ENCODE measurements at regions not wholly inside any gene's neighbourhood (a gene's known extent, or its start where the extent isn't known, plus 50 kb on each side); places are given as distances from the start of the nearest gene placed in this dataset.

DNA sequence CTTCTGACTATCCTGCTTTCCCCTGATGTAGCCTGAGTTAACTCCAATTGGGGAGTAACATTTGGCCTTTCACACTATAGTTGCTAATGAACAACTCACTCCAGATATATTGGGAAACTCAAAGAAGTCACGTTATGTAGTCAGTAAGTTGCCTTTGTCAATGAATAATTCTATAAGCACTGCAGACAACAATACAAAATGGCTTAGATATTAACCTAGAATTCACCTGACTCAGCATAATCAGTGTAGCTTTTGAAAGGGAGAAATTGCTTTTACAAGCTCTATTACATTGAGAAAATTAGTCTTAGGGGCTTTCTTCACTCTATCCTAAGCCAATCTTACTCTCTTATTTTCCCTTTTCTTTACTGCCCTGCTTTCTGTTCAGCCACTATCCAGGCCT lies 303.5 kb upstream of the NR5A2 start:
- TF ChIP-seq, protein P1, sequence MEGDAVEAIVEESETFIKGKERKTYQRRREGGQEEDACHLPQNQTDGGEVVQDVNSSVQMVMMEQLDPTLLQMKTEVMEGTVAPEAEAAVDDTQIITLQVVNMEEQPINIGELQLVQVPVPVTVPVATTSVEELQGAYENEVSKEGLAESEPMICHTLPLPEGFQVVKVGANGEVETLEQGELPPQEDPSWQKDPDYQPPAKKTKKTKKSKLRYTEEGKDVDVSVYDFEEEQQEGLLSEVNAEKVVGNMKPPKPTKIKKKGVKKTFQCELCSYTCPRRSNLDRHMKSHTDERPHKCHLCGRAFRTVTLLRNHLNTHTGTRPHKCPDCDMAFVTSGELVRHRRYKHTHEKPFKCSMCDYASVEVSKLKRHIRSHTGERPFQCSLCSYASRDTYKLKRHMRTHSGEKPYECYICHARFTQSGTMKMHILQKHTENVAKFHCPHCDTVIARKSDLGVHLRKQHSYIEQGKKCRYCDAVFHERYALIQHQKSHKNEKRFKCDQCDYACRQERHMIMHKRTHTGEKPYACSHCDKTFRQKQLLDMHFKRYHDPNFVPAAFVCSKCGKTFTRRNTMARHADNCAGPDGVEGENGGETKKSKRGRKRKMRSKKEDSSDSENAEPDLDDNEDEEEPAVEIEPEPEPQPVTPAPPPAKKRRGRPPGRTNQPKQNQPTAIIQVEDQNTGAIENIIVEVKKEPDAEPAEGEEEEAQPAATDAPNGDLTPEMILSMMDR (conservative IDR thresholded peaks at IDR 0.05) = no peak
- Histone ChIP-seq H3K36me3 (ENCODE audit: control insufficient read depth, insufficient read depth, low read length) (no peaks in the 10 kb centered on the region), H3K27me3 (ENCODE audit: control insufficient read depth, insufficient read depth, low read length, poor library complexity, severe bottlenecking) (no peaks in the 10 kb centered on the region), H3K9ac (ENCODE audit: extremely low read depth, low read length, poor library complexity, severe bottlenecking) (no peak overlapping the region), H3K27ac (ENCODE audit: low read depth, low read length) (no peak overlapping the region), H3K9me3 (ENCODE audit: control insufficient read depth, low read length) (no peaks in the 10 kb centered on the region), H3K4me3 (ENCODE audit: low read length) (no peak overlapping the region), H3K4me1 (ENCODE audit: control insufficient read depth, insufficient read depth, low read length) (peaks cover 14% of the 10 kb centered on the region)
- Mint-ChIP-seq H3K4me3 (no peak overlapping the region), H3K4me1 (peaks cover 32% of the 10 kb centered on the region), H3K9me3 (no peaks in the 10 kb centered on the region), H3K36me3 (ENCODE audit: low read depth) (no peaks in the 10 kb centered on the region), H3K27me3 (ENCODE audit: insufficient read depth) (no peaks in the 10 kb centered on the region), H3K27ac (no peak overlapping the region)
- DNase-seq = no peak
- WGBS, 2 experiments (ENCODE audit: insufficient coverage in 1 of 2, insufficient read length in 1 of 2) = 90 to 100% methylated on average over 1 of the region's 1 CpG

DNA sequence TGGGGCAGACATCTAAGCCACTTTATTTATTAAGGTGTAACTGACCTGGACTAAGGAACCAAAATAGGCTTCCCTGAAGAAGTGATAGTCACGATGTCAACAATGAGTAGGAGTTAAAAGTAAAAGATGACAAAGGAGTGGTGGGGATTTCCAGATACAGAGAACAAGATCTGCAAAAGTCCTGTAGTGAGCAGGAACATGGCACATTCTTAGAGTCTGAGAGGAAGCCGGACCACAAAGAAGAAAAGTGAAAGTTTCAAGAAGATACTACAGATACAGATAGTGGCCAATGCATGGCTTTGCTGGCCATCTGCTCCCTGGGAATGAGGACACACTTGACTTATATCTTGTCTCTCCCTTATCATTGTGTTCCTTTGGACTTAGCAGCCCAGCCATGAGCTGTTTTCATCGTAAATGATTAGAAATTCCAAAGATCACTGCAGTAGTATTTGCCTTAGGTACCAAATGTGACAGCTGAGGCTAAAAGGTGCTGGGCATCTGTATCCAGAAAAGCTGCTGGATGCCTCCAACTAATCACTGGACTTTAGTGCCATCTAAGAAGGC lies 302.4 kb upstream of the NR5A2 start:
- Mint-ChIP-seq H3K36me3 (ENCODE audit: low read depth) (no peaks in the 10 kb centered on the region), H3K27me3 (ENCODE audit: insufficient read depth) (no peaks in the 10 kb centered on the region), H3K9me3 (no peaks in the 10 kb centered on the region), H3K4me3 (no peak overlapping the region), H3K27ac (no peak overlapping the region), H3K4me1 (peaks cover 31% of the 10 kb centered on the region)
- H3K27me3 ChIP-seq (ENCODE audit: control insufficient read depth, insufficient read depth, low read length, poor library complexity, severe bottlenecking) = no peaks in the 10 kb centered on the region
- WGBS, 2 experiments (ENCODE audit: insufficient coverage in 1 of 2, insufficient read length in 1 of 2) = 62 to 87% methylated on average over 3 of the region's 3 CpGs
- no peak overlapping the region for H3K4me3 ChIP-seq (ENCODE audit: low read length)
- TF ChIP-seq, protein P1 (conservative IDR thresholded peaks at IDR 0.05) = no peak
- H3K27ac ChIP-seq (ENCODE audit: low read depth, low read length) = no peak overlapping the region
- no peak overlapping the region for H3K9ac ChIP-seq (ENCODE audit: extremely low read depth, low read length, poor library complexity, severe bottlenecking)
- no peaks in the 10 kb centered on the region for H3K9me3 ChIP-seq (ENCODE audit: control insufficient read depth, low read length)
- no peak for DNase-seq
- H3K4me1 ChIP-seq (ENCODE audit: control insufficient read depth, insufficient read depth, low read length) = peaks cover 12% of the 10 kb centered on the region
- no peaks in the 10 kb centered on the region for H3K36me3 ChIP-seq (ENCODE audit: control insufficient read depth, insufficient read depth, low read length)

DNA sequence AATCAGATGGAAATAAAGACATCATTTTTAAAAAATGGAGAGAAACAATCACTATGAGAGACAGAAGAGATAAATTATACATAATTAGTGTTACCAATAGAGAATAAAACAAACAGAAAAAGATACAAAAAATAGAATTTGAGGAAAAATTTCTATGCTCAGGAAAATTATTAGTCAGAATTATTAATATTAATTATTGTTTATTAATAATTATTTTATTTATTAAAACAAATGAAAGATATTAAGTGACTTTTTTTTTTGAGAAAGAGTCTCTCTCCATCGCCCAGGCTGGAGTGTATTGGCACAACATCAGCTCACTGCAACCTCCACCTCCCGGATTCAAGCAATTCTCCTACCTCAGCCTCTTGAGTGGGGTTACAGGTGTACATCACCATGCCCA lies 299.8 kb upstream of the NR5A2 start:
- Histone ChIP-seq H3K4me3 (ENCODE audit: low read length) (no peak overlapping the region), H3K9ac (ENCODE audit: extremely low read depth, low read length, poor library complexity, severe bottlenecking) (no peak overlapping the region), H3K27me3 (ENCODE audit: control insufficient read depth, insufficient read depth, low read length, poor library complexity, severe bottlenecking) (no peaks in the 10 kb centered on the region), H3K36me3 (ENCODE audit: control insufficient read depth, insufficient read depth, low read length) (no peaks in the 10 kb centered on the region), H3K9me3 (ENCODE audit: control insufficient read depth, low read length) (no peaks in the 10 kb centered on the region), H3K4me1 (ENCODE audit: control insufficient read depth, insufficient read depth, low read length) (peaks cover 5% of the 10 kb centered on the region), H3K27ac (ENCODE audit: low read depth, low read length) (no peak overlapping the region)
- H3K36me3 Mint-ChIP-seq (ENCODE audit: low read depth) = no peaks in the 10 kb centered on the region
- H3K9me3 Mint-ChIP-seq = no peaks in the 10 kb centered on the region
- TF ChIP-seq, protein P1 (conservative IDR thresholded peaks at IDR 0.05) = no peak
- H3K27ac Mint-ChIP-seq = no peak overlapping the region
- no peaks in the 10 kb centered on the region for H3K27me3 Mint-ChIP-seq (ENCODE audit: insufficient read depth)
- WGBS, 2 experiments (ENCODE audit: insufficient coverage in 1 of 2, insufficient read length in 1 of 2) = 87% methylated on average over 2 of the region's 2 CpGs; no CpG with 5 or more reads in 1 of the 2 experiments
- peaks cover 12% of the 10 kb centered on the region for H3K4me1 Mint-ChIP-seq
- DNase-seq = no peak
- H3K4me3 Mint-ChIP-seq = no peak overlapping the region

Measured in endodermal cell (in vitro differentiated cells).